AG09319 (cell line): ENCODE measurements at regions not wholly inside any gene's neighbourhood (a gene's known extent, or its start where the extent isn't known, plus 50 kb on each side); places are given as distances from the start of the nearest gene placed in this dataset.

Experiments
- DNase-seq: peaks from one replicate; pipeline ENCODE4 v3.0.0-alpha.2; 2010; ENCODE audit warnings: low read depth; ENCODE audit errors: extremely low read depth
- CTCF ChIP-seq: IDR thresholded peaks from 2 replicates; pipeline ENCODE4 v1.5.1; 2011; ENCODE audit warnings: low read depth, mild to moderate bottlenecking, inconsistent platforms, low read length, moderate library complexity

DNA sequence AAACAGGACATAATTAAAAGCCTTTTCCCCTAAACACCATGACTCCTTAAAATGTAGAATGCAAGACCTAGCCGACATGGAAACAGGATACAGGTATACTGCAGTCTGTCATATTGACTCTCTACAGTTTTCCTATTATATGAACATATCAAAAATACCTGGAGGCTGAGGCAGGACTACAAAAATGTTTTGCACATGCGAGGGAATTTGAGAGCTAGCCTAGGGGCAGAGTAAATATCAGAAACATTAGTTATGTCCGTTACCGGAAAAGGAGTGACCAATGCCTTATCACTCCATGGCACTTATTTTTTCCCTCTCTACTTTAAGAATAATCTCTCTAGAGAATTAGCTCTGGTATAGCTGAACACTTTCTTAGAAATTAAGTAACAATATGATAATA lies 732.3 kb downstream of the TUSC7 start:
- TF ChIP-seq CTCF = no peak
- DNase-seq = no peak

DNA sequence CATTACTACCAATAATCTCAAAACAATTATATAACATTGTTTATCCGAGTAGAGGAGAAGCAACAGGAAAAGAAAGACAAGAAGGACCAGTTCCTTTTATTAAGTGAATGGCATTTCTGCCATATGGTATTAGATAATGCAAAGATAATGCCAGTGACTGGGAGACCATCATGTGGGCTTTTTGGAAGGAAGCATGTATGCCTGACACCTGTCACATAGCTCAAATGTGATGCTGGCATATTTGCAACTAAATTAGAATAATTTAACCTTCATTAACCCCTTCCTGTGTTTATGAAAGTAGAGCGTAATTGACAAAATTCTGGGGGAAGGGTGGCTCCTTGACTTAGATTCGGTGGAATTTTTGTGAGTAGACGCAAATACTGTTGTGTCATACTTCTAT lies 733.0 kb downstream of the TUSC7 start:
- TF ChIP-seq CTCF = no peak
- no peak for DNase-seq

- TF ChIP-seq CTCF = no peak
- no peak for DNase-seq
Observed at GRCh38 chr3:117443014-117443413, 733.4 kb downstream of the TUSC7 start.

GRCh38 chr3:117444175-117444574 lies 734.6 kb downstream of the TUSC7 start:
- DNase-seq = no peak
- TF ChIP-seq CTCF = no peak

DNA sequence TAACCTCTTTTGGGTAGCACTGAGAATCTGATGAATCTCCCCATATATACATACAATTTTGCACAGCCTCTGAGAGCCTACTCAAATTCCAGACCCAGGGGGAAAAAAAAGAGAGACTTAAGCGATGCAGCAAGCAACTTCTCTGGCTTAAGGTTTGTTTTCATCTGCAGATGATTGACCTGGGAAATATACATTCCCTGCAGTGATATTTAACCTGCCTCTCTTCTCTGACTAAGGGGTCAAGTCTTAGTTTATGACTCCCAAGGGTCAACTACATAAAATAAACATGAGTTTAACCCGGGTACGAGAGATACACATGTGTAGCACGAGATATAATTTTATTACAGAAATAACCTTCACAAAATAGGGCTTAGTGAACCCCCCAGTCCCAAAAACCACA lies 737.8 kb downstream of the TUSC7 start:
- no peak for DNase-seq
- TF ChIP-seq CTCF = no peak

- TF ChIP-seq CTCF = no peak
- DNase-seq = no peak
Observed at GRCh38 chr3:117450026-117450425, 740.4 kb downstream of the TUSC7 start.

DNA sequence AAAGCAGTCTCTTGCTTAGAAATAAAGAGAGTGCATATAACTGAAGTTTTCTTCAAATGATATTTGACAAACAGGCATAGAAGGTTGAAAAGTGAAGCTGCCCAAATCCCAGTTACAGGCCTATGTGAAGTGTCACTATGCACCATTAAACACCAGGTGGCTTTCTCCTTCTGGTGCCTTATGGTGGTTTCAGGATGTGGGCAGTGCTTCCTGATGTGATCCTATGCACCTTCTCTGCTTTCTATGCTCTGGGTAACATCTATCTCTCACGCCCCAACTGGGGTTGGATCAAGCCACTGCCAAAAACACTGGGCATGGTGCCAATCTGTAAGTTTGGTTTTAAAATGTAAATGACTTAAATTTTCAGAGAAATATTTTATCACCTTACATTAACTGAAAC lies 744.7 kb downstream of the TUSC7 start:
- TF ChIP-seq CTCF = no peak
- DNase-seq = no peak

- no peak for TF ChIP-seq CTCF
- no peak for DNase-seq
Observed at GRCh38 chr3:117454908-117455307, 745.3 kb downstream of the TUSC7 start.
